IPS-NIHi11 (cell line): ENCODE measurements at regions not wholly inside any gene's neighbourhood (a gene's known extent, or its start where the extent isn't known, plus 50 kb on each side); places are given as distances from the start of the nearest gene placed in this dataset.
A peak's percentile ranks its signal among the peaks of the same experiment; 100 is the strongest.

Experiments used
- DNase-seq: peaks from one replicate; pipeline ENCODE4 v3.0.0; 2012; ENCODE audit warnings: mixed read lengths, low spot score

- no peak for DNase-seq
Measured at GRCh38 chr3:76624164-76624563, 415.7 kb upstream of the ROBO2 start.

- DNase-seq: no peak
Measured at GRCh38 chr3:76627236-76627635, 412.7 kb upstream of the ROBO2 start.

GRCh38 chr3:76631251-76631650 is 408.6 kb upstream of the ROBO2 start:
- DNase-seq: no peak

GRCh38 chr3:76638006-76638405 is 401.9 kb upstream of the ROBO2 start:
- DNase-seq: no peak

GRCh38 chr3:76643623-76644304 is 396.1 kb upstream of the ROBO2 start:
- no peak for DNase-seq

- DNase-seq: no peak
Measured at GRCh38 chr3:76644305-76644675, 395.6 kb upstream of the ROBO2 start.

- no peak for DNase-seq
Measured at GRCh38 chr3:76645724-76646123, 394.2 kb upstream of the ROBO2 start.

GRCh38 chr3:76646921-76647562 is 392.9 kb upstream of the ROBO2 start:
- peak; percentile 29 for DNase-seq

GRCh38 chr3:76651784-76652183 is 388.1 kb upstream of the ROBO2 start:
- peak; percentile 22 for DNase-seq

- DNase-seq: no peak
Measured at GRCh38 chr3:76652524-76652923, 387.4 kb upstream of the ROBO2 start.

GRCh38 chr3:76653640-76654251 is 386.2 kb upstream of the ROBO2 start:
- DNase-seq: no peak

- no peak for DNase-seq
Measured at GRCh38 chr3:76656531-76657070, 383.3 kb upstream of the ROBO2 start.

GRCh38 chr3:76657909-76658308 is 382.0 kb upstream of the ROBO2 start:
- DNase-seq: no peak

GRCh38 chr3:76661527-76662250 is 378.2 kb upstream of the ROBO2 start:
- DNase-seq: no peak

- DNase-seq: no peak
Measured at GRCh38 chr3:76664816-76665215, 375.1 kb upstream of the ROBO2 start.

GRCh38 chr3:76668653-76669052 is 371.2 kb upstream of the ROBO2 start:
- DNase-seq: no peak

GRCh38 chr3:76669322-76669721 is 370.6 kb upstream of the ROBO2 start:
- DNase-seq: no peak

GRCh38 chr3:76673171-76673570 is 366.7 kb upstream of the ROBO2 start:
- no peak for DNase-seq

GRCh38 chr3:76679541-76679940 is 360.4 kb upstream of the ROBO2 start:
- no peak for DNase-seq

- DNase-seq: no peak
Measured at GRCh38 chr3:76683256-76683655, 356.6 kb upstream of the ROBO2 start.

GRCh38 chr3:76684946-76685345 is 355.0 kb upstream of the ROBO2 start:
- DNase-seq: no peak

GRCh38 chr3:76685858-76686257 is 354.0 kb upstream of the ROBO2 start:
- no peak for DNase-seq

GRCh38 chr3:76687019-76687418 is 352.9 kb upstream of the ROBO2 start:
- DNase-seq: no peak
